ENCODE measurements at regions not wholly inside any gene's neighbourhood (a gene's known extent, or its start where the extent isn't known, plus 50 kb on each side); places are given as distances from the start of the nearest gene placed in this dataset.

DNA sequence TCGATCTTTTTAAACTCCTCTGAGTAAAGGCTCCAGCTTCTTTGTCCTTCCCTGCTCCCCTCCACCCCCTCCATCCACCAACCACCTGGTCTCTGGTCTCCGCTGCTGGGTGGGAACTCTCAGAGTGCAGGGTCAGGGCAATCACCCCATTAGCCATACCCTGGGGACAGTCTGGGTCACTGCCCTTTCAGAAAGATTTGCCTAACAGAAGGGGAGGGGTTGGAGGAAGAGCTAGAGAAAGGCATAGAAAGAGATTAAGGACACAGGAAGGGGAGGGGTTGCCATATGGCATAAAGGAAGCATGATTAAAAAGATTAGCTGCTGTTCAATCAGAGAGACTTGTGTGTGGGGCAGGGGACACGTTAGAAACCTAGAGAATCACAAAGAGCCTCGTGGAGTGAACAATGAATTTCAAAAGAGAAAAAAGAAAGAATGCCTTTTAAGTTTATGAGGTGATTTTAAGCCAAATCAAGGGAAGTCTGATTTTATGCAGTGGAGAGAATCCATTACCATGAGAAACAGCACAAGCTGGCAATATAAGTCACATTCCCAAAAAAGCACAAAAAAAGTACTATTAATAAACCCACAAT lies 115.5 kb upstream of the ACSL4 start:
- Histone ChIP-seq H2AFZ (ENCODE audit: control insufficient read depth, low read length) (no peak overlapping the region), H4K20me1 (ENCODE audit: control insufficient read depth, extremely low read depth, insufficient read depth, low read length) (no peaks in the 10 kb centered on the region), H3K4me1 (ENCODE audit: control insufficient read depth, extremely low read depth, insufficient read depth, low read length) (peaks cover 7% of the 10 kb centered on the region), H3K4me2 (ENCODE audit: control insufficient read depth, extremely low read depth, insufficient read depth, low read depth, low read length) (no peak overlapping the region), H3K9me3 (ENCODE audit: control insufficient read depth, low read depth, low read length) (no peaks in the 10 kb centered on the region), H3K27me3 (ENCODE audit: control insufficient read depth, extremely low read depth, insufficient read depth, low read length) (peaks cover 3% of the 10 kb centered on the region), H3K9me1 (ENCODE audit: control insufficient read depth, extremely low read depth, insufficient read depth, low read length) (no peaks in the 10 kb centered on the region), H3K4me3 (ENCODE audit: control insufficient read depth in 2 of 3, extremely low read depth in 1 of 3, insufficient read depth in 2 of 3, low read depth in 1 of 3, low read length in 3 of 3) (no peak overlapping the region), H3K79me2 (ENCODE audit: control insufficient read depth, insufficient read depth, low read length) (no peaks in the 10 kb centered on the region), H3K9ac (ENCODE audit: control insufficient read depth, extremely low read depth, insufficient read depth, low read length) (no peak overlapping the region), H3K27ac (ENCODE audit: control insufficient read depth, insufficient read depth, low read length) (no peak overlapping the region), H3K36me3 (ENCODE audit: control insufficient read depth in 2 of 2, extremely low read depth in 1 of 2, insufficient read depth in 2 of 2, low read length in 2 of 2) (no peaks in the 10 kb centered on the region)
- FAIRE-seq (no peak), DNase-seq (ENCODE audit: low read depth, low spot score) (no peak)
- TF ChIP-seq EZH2 (IDR thresholded peaks at IDR 0.05; ENCODE audit: low read length) = no peak
- no peak for TF ChIP-seq CTCF (optimal IDR thresholded peaks at IDR 0.05 in 1 of 3, IDR thresholded peaks at IDR 0.05 in 1 of 3, conservative IDR thresholded peaks at IDR 0.05 in 1 of 3; ENCODE audit: extremely low read depth in 1 of 3, insufficient read depth in 2 of 3, low read length in 3 of 3)
- dilution Hi-C loops (cut with MboI; ENCODE audit: extremely low pct_ligation_motif_present, low sequenced_read_pairs) = no loop called here

DNA sequence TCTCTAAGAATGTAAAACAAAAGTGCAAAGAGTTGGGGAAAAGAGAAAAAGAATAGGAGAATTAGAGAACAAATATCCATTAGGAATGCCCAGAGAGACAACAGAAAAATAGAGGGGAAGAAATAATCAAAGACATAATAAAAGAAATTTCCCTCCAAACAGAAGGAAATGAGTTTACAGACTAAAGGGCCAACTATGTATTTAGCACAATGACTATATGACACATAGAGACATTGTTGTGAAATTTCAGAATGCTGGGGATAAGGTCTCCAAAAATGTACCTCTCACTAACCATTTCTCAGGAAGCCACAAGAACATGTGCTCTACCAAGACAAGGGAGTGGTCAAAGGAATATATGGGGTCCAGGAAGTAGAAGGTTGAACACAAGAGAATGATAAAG lies 121.0 kb upstream of the ACSL4 start:
- Histone ChIP-seq H3K9me1 (ENCODE audit: control insufficient read depth, extremely low read depth, insufficient read depth, low read length) (no peaks in the 10 kb centered on the region), H3K4me3 (ENCODE audit: control insufficient read depth in 2 of 3, extremely low read depth in 1 of 3, insufficient read depth in 2 of 3, low read depth in 1 of 3, low read length in 3 of 3) (no peak overlapping the region), H3K4me1 (ENCODE audit: control insufficient read depth, extremely low read depth, insufficient read depth, low read length) (no peaks in the 10 kb centered on the region), H4K20me1 (ENCODE audit: control insufficient read depth, extremely low read depth, insufficient read depth, low read length) (no peaks in the 10 kb centered on the region), H2AFZ (ENCODE audit: control insufficient read depth, low read length) (no peak overlapping the region), H3K9me3 (ENCODE audit: control insufficient read depth, low read depth, low read length) (no peaks in the 10 kb centered on the region), H3K27me3 (ENCODE audit: control insufficient read depth, extremely low read depth, insufficient read depth, low read length) (peaks cover 3% of the 10 kb centered on the region), H3K36me3 (ENCODE audit: control insufficient read depth in 2 of 2, extremely low read depth in 1 of 2, insufficient read depth in 2 of 2, low read length in 2 of 2) (no peaks in the 10 kb centered on the region), H3K9ac (ENCODE audit: control insufficient read depth, extremely low read depth, insufficient read depth, low read length) (no peak overlapping the region), H3K27ac (ENCODE audit: control insufficient read depth, insufficient read depth, low read length) (no peak overlapping the region), H3K4me2 (ENCODE audit: control insufficient read depth, extremely low read depth, insufficient read depth, low read depth, low read length) (no peak overlapping the region), H3K79me2 (ENCODE audit: control insufficient read depth, insufficient read depth, low read length) (no peaks in the 10 kb centered on the region)
- TF ChIP-seq CTCF (optimal IDR thresholded peaks at IDR 0.05 in 1 of 3, IDR thresholded peaks at IDR 0.05 in 1 of 3, conservative IDR thresholded peaks at IDR 0.05 in 1 of 3; ENCODE audit: extremely low read depth in 1 of 3, insufficient read depth in 2 of 3, low read length in 3 of 3) = no peak
- TF ChIP-seq EZH2 (IDR thresholded peaks at IDR 0.05; ENCODE audit: low read length) = no peak
- dilution Hi-C loops (cut with MboI; ENCODE audit: extremely low pct_ligation_motif_present, low sequenced_read_pairs) = no loop called here
- DNase-seq (ENCODE audit: low read depth, low spot score) = no peak
- FAIRE-seq = no peak

Measured in keratinocyte (primary cell).